ENCODE measurements at regions not wholly inside any gene's neighbourhood (a gene's known extent, or its start where the extent isn't known, plus 50 kb on each side); places are given as distances from the start of the nearest gene placed in this dataset.

DNA sequence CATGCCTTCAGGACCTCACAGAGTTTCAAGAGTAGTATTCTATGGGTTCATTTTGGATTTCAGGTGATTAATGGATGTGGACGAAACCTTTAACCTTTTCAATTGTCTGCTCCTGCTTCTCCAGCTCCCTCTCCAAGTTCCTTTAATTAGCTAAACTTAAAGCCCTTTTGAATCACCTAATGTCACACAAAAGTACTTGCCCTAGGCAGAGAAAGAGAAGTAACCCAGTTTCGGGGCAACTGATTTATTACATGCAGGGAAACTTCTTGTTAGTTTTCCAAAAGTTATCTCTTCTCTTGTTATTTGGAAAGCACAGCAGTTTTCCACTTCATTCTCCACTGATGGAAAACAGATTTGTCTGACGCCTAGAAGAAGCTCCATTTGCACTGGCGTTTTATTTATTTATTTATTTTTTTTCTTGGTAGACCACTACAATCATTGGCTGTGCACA is 407.7 kb upstream of the JARID2 start:
- TF ChIP-seq FOXP1 (CRISPR knock-in tag; IDR thresholded peaks at IDR 0.05; ENCODE audit: borderline replicate concordance) (no peak), TEAD4 (CRISPR knock-in tag; IDR thresholded peaks at IDR 0.05) (no peak), JUN (CRISPR knock-in tag; IDR thresholded peaks at IDR 0.05) (no peak), ETV6 (CRISPR knock-in tag; IDR thresholded peaks at IDR 0.05) (no peak), ESRRA (CRISPR knock-in tag; IDR thresholded peaks at IDR 0.05; ENCODE audit: borderline replicate concordance) (no peak), TEAD1 (CRISPR knock-in tag; IDR thresholded peaks at IDR 0.05) (no peak)
- TF ChIP-seq, protein P1, sequence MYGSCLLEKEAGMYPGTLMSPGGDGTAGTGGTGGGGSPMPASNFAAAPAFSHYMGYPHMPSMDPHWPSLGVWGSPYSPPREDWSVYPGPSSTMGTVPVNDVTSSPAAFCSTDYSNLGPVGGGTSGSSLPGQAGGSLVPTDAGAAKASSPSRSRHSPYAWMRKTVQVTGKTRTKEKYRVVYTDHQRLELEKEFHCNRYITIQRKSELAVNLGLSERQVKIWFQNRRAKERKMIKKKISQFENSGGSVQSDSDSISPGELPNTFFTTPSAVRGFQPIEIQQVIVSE (CRISPR knock-in tag; IDR thresholded peaks at IDR 0.05; ENCODE audit: borderline replicate concordance) = no peak
- TF ChIP-seq, protein P2, sequence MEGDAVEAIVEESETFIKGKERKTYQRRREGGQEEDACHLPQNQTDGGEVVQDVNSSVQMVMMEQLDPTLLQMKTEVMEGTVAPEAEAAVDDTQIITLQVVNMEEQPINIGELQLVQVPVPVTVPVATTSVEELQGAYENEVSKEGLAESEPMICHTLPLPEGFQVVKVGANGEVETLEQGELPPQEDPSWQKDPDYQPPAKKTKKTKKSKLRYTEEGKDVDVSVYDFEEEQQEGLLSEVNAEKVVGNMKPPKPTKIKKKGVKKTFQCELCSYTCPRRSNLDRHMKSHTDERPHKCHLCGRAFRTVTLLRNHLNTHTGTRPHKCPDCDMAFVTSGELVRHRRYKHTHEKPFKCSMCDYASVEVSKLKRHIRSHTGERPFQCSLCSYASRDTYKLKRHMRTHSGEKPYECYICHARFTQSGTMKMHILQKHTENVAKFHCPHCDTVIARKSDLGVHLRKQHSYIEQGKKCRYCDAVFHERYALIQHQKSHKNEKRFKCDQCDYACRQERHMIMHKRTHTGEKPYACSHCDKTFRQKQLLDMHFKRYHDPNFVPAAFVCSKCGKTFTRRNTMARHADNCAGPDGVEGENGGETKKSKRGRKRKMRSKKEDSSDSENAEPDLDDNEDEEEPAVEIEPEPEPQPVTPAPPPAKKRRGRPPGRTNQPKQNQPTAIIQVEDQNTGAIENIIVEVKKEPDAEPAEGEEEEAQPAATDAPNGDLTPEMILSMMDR (IDR thresholded peaks at IDR 0.05) = no peak
- TF ChIP-seq, protein P3, sequence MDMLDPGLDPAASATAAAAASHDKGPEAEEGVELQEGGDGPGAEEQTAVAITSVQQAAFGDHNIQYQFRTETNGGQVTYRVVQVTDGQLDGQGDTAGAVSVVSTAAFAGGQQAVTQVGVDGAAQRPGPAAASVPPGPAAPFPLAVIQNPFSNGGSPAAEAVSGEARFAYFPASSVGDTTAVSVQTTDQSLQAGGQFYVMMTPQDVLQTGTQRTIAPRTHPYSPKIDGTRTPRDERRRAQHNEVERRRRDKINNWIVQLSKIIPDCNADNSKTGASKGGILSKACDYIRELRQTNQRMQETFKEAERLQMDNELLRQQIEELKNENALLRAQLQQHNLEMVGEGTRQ (CRISPR knock-in tag; IDR thresholded peaks at IDR 0.05) = no peak
- TF ChIP-seq, protein P4, sequence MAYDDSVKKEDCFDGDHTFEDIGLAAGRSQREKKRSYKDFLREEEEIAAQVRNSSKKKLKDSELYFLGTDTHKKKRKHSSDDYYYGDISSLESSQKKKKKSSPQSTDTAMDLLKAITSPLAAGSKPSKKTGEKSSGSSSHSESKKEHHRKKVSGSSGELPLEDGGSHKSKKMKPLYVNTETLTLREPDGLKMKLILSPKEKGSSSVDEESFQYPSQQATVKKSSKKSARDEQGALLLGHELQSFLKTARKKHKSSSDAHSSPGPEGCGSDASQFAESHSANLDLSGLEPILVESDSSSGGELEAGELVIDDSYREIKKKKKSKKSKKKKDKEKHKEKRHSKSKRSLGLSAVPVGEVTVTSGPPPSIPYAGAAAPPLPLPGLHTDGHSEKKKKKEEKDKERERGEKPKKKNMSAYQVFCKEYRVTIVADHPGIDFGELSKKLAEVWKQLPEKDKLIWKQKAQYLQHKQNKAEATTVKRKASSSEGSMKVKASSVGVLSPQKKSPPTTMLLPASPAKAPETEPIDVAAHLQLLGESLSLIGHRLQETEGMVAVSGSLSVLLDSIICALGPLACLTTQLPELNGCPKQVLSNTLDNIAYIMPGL (CRISPR knock-in tag; IDR thresholded peaks at IDR 0.05) = no peak
- TF ChIP-seq, protein P5, sequence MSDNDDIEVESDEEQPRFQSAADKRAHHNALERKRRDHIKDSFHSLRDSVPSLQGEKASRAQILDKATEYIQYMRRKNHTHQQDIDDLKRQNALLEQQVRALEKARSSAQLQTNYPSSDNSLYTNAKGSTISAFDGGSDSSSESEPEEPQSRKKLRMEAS (CRISPR knock-in tag; IDR thresholded peaks at IDR 0.05) = no peak
- TF ChIP-seq, protein P6, sequence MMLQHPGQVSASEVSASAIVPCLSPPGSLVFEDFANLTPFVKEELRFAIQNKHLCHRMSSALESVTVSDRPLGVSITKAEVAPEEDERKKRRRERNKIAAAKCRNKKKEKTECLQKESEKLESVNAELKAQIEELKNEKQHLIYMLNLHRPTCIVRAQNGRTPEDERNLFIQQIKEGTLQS (CRISPR knock-in tag; conservative IDR thresholded peaks at IDR 0.05) = no peak
- TF ChIP-seq, protein P7, sequence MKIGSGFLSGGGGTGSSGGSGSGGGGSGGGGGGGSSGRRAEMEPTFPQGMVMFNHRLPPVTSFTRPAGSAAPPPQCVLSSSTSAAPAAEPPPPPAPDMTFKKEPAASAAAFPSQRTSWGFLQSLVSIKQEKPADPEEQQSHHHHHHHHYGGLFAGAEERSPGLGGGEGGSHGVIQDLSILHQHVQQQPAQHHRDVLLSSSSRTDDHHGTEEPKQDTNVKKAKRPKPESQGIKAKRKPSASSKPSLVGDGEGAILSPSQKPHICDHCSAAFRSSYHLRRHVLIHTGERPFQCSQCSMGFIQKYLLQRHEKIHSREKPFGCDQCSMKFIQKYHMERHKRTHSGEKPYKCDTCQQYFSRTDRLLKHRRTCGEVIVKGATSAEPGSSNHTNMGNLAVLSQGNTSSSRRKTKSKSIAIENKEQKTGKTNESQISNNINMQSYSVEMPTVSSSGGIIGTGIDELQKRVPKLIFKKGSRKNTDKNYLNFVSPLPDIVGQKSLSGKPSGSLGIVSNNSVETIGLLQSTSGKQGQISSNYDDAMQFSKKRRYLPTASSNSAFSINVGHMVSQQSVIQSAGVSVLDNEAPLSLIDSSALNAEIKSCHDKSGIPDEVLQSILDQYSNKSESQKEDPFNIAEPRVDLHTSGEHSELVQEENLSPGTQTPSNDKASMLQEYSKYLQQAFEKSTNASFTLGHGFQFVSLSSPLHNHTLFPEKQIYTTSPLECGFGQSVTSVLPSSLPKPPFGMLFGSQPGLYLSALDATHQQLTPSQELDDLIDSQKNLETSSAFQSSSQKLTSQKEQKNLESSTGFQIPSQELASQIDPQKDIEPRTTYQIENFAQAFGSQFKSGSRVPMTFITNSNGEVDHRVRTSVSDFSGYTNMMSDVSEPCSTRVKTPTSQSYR (CRISPR knock-in tag; IDR thresholded peaks at IDR 0.05) = no peak
